ENCODE measurements at regions not wholly inside any gene's neighbourhood (a gene's known extent, or its start where the extent isn't known, plus 50 kb on each side); places are given as distances from the start of the nearest gene placed in this dataset.

DNA sequence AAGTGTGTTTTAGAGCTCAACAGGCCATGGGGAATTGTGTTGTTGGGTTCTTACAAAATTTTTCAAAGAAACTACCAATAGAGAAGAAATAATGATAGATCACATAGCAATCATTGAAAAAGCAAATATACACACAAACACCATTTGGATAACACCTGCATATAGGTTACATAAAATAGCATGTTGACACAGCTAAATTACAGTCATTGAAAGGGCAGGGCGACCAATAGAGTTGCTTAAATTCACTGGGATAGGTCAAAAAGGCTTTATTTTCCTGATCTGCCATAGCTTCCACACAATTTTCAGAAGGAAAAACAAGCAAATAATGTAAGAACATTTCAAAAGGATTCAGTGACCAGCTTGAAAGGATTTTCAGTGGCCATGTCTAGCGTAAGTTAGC lies 57.9 kb upstream of the FGGY start:
- 36 to 78% methylated on average over 2 of the region's 2 CpGs for WGBS, 2 donors
- H3K27ac ChIP-seq = no peak overlapping the region
- no peak for DNase-seq
- TF ChIP-seq POLR2A (IDR thresholded peaks at IDR 0.05) (no peak), EP300 (IDR thresholded peaks at IDR 0.05) (no peak)
- TF ChIP-seq, protein P1, sequence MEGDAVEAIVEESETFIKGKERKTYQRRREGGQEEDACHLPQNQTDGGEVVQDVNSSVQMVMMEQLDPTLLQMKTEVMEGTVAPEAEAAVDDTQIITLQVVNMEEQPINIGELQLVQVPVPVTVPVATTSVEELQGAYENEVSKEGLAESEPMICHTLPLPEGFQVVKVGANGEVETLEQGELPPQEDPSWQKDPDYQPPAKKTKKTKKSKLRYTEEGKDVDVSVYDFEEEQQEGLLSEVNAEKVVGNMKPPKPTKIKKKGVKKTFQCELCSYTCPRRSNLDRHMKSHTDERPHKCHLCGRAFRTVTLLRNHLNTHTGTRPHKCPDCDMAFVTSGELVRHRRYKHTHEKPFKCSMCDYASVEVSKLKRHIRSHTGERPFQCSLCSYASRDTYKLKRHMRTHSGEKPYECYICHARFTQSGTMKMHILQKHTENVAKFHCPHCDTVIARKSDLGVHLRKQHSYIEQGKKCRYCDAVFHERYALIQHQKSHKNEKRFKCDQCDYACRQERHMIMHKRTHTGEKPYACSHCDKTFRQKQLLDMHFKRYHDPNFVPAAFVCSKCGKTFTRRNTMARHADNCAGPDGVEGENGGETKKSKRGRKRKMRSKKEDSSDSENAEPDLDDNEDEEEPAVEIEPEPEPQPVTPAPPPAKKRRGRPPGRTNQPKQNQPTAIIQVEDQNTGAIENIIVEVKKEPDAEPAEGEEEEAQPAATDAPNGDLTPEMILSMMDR (IDR thresholded peaks at IDR 0.05) = no peak
- H3K4me1 ChIP-seq = peaks cover 0 to 11% (median 5%) of the 10 kb centered on the region in 4 donors
- H3K4me3 ChIP-seq = no peak overlapping the region
- no peaks in the 10 kb centered on the region for H3K9me3 ChIP-seq
- H3K27me3 ChIP-seq = no peaks in the 10 kb centered on the region
- no peaks in the 10 kb centered on the region for H3K36me3 ChIP-seq
- intact Hi-C loops (cut with DNase I) = no loop called here

- Histone ChIP-seq H3K9me3 (peaks cover 0 to 2% (median 0%) of the 10 kb centered on the region in 4 donors), H3K36me3 (no peaks in the 10 kb centered on the region), H3K27ac (no peak overlapping the region), H3K4me1 (peaks cover 0 to 11% (median 5%) of the 10 kb centered on the region in 4 donors), H3K4me3 (no peak overlapping the region), H3K27me3 (no peaks in the 10 kb centered on the region)
- no peak for DNase-seq
- TF ChIP-seq EP300 (IDR thresholded peaks at IDR 0.05) (no peak), POLR2A (IDR thresholded peaks at IDR 0.05) (no peak), POLR2AphosphoS5 (IDR thresholded peaks at IDR 0.05) (no peak)
- TF ChIP-seq, protein P1 (IDR thresholded peaks at IDR 0.05) = no peak
- intact Hi-C loops (cut with DNase I) = no loop called here
- 74 to 91% methylated on average over 2 of the region's 2 CpGs for WGBS, 2 donors
Measured at GRCh38 chr1:59241909-59242308, 55.0 kb upstream of the FGGY start.

DNA sequence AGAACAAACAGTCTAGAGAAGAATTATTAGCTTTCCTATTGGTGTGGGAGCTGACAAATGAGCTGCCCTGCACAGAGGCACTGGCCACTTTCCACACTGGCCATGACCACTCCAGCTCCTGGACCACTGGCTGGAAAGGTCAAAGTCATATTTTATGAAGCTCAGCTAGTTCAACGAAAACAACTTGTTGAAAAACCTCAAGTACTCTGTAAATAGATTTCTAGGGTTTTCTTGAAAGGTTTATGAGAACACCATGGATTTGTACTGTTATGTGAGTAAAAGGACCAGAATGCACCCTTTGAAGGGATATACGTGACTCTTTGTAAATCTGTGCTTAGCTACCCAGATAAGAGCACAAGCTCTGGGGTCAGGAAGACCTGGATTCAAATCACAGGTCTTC lies 54.5 kb upstream of the FGGY start:
- 71 to 72% methylated on average over 2 of the region's 2 CpGs for WGBS, 2 donors
- intact Hi-C loops (cut with DNase I) = no loop called here

DNA sequence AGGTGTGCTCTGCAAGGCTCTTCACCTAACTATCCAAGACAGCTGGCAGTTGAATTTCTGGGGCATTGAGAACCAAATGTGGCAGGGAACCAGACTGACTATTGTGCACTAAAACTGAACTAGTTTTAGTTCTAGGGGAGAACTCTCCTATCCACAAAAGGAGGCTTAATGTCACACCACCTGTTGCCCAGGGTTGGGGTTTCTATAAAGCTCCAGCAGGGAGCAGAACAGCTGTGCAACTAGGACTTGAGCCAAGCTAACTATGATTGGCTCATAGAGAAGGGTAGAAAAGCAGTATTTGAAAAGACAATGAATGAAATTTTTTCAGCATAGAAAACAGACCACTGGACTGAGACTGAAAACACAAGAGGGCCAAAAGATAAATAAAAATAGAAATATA lies 53.3 kb upstream of the FGGY start:
- peaks cover 0 to 2% (median 0%) of the 10 kb centered on the region in 4 donors for H3K9me3 ChIP-seq
- TF ChIP-seq POLR2A (IDR thresholded peaks at IDR 0.05) (no peak), EP300 (IDR thresholded peaks at IDR 0.05) (no peak), POLR2AphosphoS5 (IDR thresholded peaks at IDR 0.05) (no peak)
- TF ChIP-seq, protein P1 (IDR thresholded peaks at IDR 0.05) = no peak
- no peaks in the 10 kb centered on the region for H3K27me3 ChIP-seq

More for the DNA sequence above, 54.5 kb upstream of the FGGY start:
- no peak for DNase-seq
- TF ChIP-seq EP300 (IDR thresholded peaks at IDR 0.05) (no peak), POLR2AphosphoS5 (IDR thresholded peaks at IDR 0.05) (no peak), POLR2A (IDR thresholded peaks at IDR 0.05) (no peak)
- TF ChIP-seq, protein P1 (IDR thresholded peaks at IDR 0.05) = no peak
- H3K36me3 ChIP-seq = no peaks in the 10 kb centered on the region
- H3K9me3 ChIP-seq = peaks cover 0 to 2% (median 0%) of the 10 kb centered on the region in 4 donors
- no peak overlapping the region for H3K4me3 ChIP-seq
- H3K27me3 ChIP-seq = no peaks in the 10 kb centered on the region
- no peak overlapping the region for H3K27ac ChIP-seq
- H3K4me1 ChIP-seq = peaks cover 0 to 11% (median 5%) of the 10 kb centered on the region in 4 donors

DNA sequence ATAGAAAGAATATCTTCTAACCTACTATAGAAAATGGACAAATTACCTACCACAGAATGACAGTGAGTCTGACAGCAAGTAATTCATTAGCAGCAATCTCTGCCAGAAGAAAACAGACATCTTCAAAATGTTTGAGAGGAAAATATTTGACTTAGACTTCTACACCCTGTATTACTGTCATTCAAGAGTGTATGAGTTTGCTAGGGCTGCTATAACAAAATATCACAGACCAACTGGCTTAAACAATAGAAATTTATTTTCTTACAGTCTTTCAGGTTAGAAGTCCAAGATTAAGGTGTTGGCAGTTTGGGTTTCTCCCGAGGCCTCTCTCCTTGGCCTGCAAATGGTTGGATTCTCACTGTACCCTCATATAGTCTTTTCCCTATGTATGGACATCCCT lies 52.9 kb upstream of the FGGY start:
- H3K27ac ChIP-seq = no peak overlapping the region
- no peak overlapping the region for H3K4me3 ChIP-seq
- H3K27me3 ChIP-seq = no peaks in the 10 kb centered on the region
- H3K36me3 ChIP-seq = no peaks in the 10 kb centered on the region
- WGBS, 2 donors = 95 to 97% methylated on average over 1 of the region's 1 CpG
- DNase-seq = no peak
- H3K4me1 ChIP-seq = peaks cover 0 to 11% (median 5%) of the 10 kb centered on the region in 4 donors
- peaks cover 0 to 2% (median 0%) of the 10 kb centered on the region in 4 donors for H3K9me3 ChIP-seq
- intact Hi-C loops (cut with DNase I) = no loop called here
- no peak for TF ChIP-seq POLR2AphosphoS5 (IDR thresholded peaks at IDR 0.05)
- no peak for TF ChIP-seq POLR2A (IDR thresholded peaks at IDR 0.05)
- TF ChIP-seq, protein P1 (IDR thresholded peaks at IDR 0.05) = no peak
- TF ChIP-seq EP300 (IDR thresholded peaks at IDR 0.05) = no peak

More for the DNA sequence above, 53.3 kb upstream of the FGGY start:
- Histone ChIP-seq H3K27ac (no peak overlapping the region), H3K4me1 (peaks cover 0 to 11% (median 5%) of the 10 kb centered on the region in 4 donors), H3K36me3 (no peaks in the 10 kb centered on the region), H3K4me3 (no peak overlapping the region)
- intact Hi-C loops (cut with DNase I) = no loop called here
- no peak for DNase-seq

Measured in sigmoid colon (tissue), 6 donors.